ENCODE measurements at regions not wholly inside any gene's neighbourhood (a gene's known extent, or its start where the extent isn't known, plus 50 kb on each side); places are given as distances from the start of the nearest gene placed in this dataset.
"Not testable (repeated sequence)": the region's sequence is repeated elsewhere in the genome, so short reads cannot be mapped to it uniquely, and the experiment has no call there.

DNA sequence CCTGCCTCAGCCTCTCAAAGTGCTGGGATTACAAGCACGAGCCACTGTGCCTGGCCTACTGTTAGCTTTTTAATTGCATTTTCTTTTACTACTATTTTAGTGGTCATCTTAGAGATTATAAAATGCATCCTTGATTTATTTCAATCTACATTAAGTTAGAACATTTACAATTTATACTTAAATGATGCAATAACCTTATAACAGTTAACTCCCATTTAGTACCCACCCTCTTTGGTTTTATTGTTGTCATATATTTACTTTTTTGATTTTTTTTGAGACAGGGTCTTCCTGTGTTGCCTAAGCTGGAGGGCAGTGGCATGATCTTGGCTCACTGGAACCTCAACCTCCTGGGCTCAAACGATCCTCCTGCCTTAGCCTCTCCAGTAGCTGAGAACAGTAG is 77.3 kb downstream of the PPCDC start:
- DNase-seq (ENCODE audit: low read depth), result no peak

- no peak for DNase-seq (ENCODE audit: low read depth)
These were observed 81.6 kb downstream of the PPCDC start for GRCh38 chr15:75104804-75105557.

- no peak for DNase-seq (ENCODE audit: low read depth)
These were observed 84.1 kb downstream of the PPCDC start for GRCh38 chr15:75107516-75107907.

GRCh38 chr15:75107908-75108838 is 84.8 kb downstream of the PPCDC start:
- no peak for DNase-seq (ENCODE audit: low read depth)

- no peak for DNase-seq (ENCODE audit: low read depth)
These were observed 85.8 kb downstream of the PPCDC start for GRCh38 chr15:75109021-75109735.

DNA sequence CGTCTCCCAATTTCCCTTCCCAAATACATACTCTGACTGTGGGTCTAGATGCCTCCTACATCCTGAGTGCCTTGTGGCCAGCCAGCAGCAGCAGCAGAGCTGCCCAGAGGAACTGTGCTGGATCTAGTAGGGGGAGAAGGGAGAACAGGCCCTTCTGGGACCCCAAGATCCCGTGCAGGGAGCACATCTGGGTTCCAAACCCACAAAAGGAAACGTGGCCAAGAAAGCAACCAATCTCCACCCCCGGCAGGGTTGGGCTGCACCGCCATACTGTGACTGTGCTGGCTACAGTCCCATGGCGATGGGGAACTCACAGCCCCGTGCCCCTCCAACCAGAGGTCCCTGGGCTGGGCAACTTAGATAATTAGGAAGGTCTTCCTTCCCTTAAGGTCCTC is 86.3 kb downstream of the PPCDC start:
- DNase-seq (ENCODE audit: low read depth), result peak; percentile 88

GRCh38 chr15:75112278-75112847 is 89.0 kb downstream of the PPCDC start:
- DNase-seq (ENCODE audit: low read depth), result no peak

DNA sequence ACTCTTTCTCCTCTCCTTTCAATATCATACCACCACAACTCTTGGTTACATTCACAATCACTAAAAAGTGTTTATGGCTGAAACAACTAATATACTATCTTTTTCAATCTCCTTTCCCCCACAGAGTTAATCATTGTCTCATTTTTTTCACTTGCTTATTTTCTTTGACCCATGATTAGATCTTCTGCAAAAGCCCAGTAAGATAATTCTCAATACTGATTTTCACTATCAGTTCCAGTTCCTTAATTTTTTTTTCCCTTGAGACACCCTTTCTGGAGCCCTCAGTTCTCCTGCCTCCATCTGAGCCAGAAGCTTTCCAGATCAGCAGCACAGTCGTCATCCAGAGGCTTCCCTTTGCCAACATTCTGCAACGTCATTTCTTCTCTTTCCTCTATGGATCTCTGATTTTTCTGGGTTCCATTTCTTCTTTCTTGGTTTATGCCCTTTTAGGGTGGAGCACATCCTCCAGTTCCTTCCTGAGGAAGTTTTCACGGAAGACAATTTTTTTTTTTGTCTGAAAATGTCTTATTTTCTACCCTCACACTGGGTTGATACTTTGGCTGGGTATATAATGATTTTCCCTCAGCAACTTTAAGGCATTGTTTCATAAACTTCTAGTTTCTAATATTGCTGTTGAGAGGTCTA is 88.7 kb upstream of the C15orf39 start:
- DNase-seq (ENCODE audit: low read depth), result no peak

- DNase-seq (ENCODE audit: low read depth), result no peak
These were observed 87.4 kb upstream of the C15orf39 start for GRCh38 chr15:75114327-75114726.

- no peak for DNase-seq (ENCODE audit: low read depth)
These were observed 86.9 kb upstream of the C15orf39 start for GRCh38 chr15:75114796-75115195.

- DNase-seq (ENCODE audit: low read depth), result not testable (repeated sequence)
These were observed 86.2 kb upstream of the C15orf39 start for GRCh38 chr15:75115411-75115913.

DNA sequence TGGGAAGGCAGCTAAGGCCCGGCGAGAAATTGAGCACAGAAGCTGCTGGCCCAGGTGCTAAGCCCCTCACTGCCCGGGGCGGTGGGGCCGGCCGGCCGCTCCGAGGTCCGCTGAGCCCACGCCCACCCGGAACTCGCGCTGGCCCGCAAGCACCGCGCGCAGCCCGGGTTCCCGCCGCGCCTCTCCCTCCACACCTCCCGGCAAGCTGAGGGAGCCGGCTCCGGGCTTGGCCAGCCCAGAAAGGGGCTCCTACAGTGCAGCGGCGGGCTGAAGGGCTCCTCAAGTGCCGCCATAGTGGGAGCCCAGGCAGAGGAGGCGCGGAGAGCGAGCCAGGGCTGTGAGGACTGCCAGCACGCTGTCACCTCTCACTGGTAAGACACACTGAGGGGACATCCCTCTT is 85.5 kb upstream of the C15orf39 start:
- not testable (repeated sequence) for DNase-seq (ENCODE audit: low read depth)

DNA sequence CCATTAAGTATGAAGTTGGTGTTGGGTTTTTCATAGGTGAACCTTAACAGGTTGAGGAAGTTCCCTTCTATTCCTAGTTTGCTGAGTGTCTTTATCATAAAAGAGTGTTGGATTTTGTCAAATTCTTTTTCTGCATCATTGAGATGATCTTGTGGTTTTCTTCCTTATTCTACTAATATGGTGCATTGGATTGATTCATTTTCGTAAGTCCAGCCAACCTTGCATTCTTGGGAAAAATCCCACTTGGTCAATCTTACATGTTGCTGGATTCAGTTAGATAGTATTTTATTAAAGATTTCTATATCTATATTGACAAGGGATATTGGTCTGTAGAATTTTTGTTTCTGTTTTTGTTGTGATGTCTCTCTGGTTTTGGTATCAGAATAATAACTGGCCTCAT is 83.7 kb upstream of the C15orf39 start:
- no peak for DNase-seq (ENCODE audit: low read depth)

GRCh38 chr15:75119312-75119711 is 82.4 kb upstream of the C15orf39 start:
- not testable (repeated sequence) for DNase-seq (ENCODE audit: low read depth)

DNA sequence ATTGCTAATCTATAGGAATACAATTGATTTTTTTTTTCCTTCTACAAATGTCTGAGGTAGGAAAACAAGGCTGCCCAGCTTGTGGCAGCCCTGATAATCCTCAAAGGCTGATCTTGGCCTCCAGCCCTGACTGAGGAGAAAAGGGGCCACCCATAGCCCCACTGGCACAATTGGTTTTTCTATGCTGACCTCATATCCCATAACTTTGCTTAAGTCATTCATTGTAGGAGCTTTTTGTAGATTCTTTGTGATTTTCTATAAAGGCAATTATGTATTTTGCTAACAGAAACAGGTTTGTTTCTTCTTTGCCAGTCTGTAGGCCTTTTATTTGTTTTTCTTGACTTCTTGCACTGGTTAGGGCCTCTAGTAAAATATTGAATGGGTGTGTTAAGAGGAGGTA is 80.2 kb upstream of the C15orf39 start:
- DNase-seq (ENCODE audit: low read depth), result no peak

DNA sequence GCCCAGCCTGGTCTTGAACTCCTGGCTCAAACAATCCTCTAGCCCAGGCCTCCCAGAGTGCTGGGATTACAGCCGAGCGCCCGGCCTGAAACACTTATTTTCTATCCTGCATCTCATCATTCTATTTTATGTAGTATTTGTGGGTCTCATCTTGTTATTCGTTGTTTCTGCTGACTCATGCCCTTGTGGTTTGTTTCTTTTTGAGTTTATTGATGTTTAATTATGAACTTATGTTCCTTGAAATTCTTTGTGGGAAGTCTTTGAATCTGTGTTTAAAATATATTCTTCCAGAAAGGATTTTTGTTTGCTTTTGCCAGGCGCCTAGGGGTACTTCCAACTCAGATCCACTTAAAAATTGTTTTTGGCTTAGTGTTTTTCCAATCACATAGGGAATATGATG is 78.3 kb upstream of the C15orf39 start:
- DNase-seq (ENCODE audit: low read depth), result no peak

DNA sequence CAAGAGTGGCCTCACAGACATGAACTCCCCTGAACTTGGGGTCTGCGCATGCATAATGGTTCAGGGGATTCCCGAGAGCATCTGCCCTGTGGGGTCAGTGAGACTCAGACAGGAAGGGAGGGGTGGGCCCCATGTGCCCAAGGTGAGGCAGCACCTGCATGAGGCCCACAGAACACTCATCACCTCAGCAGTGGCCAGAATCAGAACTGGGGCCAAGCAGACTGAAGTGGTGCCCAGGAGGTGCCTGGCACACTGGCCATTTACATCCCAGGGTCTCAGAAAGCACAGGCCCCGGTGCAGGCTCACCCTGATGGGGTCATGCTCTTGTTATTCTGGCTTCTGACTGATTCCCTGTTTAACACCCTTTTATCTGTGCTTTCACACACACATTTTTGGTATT is 77.4 kb upstream of the C15orf39 start:
- not testable (repeated sequence) for DNase-seq (ENCODE audit: low read depth)

DNA sequence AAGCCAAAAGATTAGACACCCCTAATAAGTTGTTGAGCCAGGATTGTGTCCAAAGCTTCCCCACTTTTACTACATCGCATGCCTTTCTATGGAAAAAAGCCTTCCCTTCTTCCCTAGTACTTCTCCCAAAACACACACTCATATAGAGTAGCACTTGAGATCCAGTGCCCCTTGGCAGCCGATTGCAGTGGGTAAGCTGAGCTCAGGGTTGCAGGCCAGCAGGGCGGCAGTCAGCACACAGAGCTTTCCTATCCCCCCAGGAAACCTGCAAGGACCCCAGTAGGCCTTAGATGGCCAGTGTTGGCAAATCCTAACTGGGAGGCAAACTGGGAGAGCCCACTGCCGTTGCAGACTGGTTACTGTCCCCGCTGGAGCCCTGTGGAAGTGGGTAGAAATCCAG is 75.7 kb upstream of the C15orf39 start:
- no peak for DNase-seq (ENCODE audit: low read depth)

DNA sequence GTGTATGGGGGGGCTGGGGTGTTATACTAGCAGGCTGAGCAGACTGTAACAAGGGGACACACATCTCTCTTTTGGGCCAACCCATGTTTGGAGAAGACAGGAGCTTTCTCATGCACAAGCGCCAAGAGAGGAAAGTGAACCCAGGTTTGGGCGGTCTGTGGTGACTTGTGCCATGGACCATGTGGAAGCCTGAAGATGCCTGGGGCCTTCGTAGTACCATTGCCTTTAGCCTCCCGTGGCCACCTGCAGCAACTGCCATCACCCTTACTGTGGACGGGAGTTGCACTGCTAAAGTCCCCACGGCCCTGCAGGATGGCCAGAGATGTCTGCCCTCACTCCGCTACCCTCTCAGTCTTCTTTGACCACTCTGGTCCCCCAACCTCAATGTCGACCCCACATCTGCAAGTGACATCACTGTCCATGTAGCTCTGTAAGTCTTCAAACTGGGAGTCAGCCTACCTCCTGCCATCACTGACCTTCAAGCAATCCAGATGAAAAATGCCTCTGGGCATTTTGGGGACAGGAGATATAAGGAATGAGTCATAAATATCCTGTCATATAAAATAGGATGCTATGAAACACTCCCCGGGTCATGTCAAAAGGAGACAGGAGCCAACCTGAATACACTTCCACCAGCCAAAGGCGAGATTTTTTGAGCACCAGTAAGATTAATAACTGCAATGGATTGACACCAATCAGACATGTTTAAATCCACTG is 74.7 kb upstream of the C15orf39 start:
- DNase-seq (ENCODE audit: low read depth), result no peak

DNA sequence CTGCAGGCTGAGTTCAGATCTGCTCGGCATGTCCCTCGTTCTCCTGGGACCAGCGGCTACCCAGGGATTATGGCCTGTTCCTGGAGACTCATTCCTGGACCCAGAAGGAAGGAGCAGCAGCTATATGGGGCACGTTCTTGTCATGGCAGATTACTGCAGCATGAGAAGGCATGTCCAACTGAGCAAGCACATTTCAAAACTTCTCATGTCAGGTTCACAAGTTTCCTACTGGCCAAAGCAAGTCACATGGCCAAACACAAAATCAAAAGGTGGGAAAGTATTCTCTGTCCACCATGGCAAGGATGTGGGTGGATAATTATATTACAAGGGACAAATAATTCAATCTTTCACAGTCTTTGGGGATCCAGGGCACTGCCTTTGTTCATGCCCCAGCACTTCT is 71.9 kb upstream of the C15orf39 start:
- DNase-seq (ENCODE audit: low read depth), result no peak

DNA sequence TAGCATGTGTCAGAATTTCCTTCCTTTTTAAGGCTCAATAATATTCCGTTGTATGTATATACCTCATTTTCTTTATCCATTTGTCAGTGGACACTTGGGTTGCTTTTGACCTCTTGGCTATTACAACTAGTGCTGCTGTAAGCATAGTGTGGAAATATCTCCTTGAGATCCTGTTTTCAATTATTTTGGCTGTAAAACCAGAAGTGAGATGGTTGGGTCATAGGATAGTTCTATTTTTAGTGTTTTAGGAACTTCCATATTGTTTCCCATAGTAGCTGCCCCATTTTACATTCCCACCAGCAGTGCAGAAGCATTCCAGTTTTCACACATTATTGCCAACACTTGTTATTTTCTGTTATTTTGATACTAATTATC is 70.4 kb upstream of the C15orf39 start:
- DNase-seq (ENCODE audit: low read depth), result no peak
